OCI-LY7 (cell line): ENCODE measurements at regions not wholly inside any gene's neighbourhood (a gene's known extent, or its start where the extent isn't known, plus 50 kb on each side); places are given as distances from the start of the nearest gene placed in this dataset.
A peak's percentile ranks its signal among the peaks of the same experiment; 100 is the strongest.

ENCODE experiments used
- BruUV-seq: library from RNA; stranded (reverse); fragments of 400-500 nt; replicated peaks from 2 replicates; lab custom pipeline; 2021; lab: Mats Ljungman, UMichigan
- CTCF ChIA-PET: fragments of 300-600 bp; sonication (Branson Sonifier 250); formaldehyde crosslinking; loops from one replicate; lab custom pipeline; 2022; ENCODE audit warnings: antibody characterized with exemption; ENCODE audit not compliant: unreplicated experiment; lab: Charles Lee
- POLR2A ChIA-PET: fragments of 300-600 bp; sonication (Branson Sonifier 250); formaldehyde crosslinking; loops from one replicate; lab custom pipeline; 2022; ENCODE audit warnings: antibody characterized with exemption; lab: Charles Lee
- DNase-seq: peaks from one replicate; pipeline ENCODE4 v3.0.0-alpha.2; 2015; ENCODE audit warnings: low spot score
- H2AFZ ChIP-seq: fragments of 200-600 bp; sonication (generic), shearing (Covaris generic); 2 replicates; pipeline ENCODE4 v1.6.1; 2014; ENCODE audit warnings: mild to moderate bottlenecking, antibody characterized with exemption, low read length, moderate library complexity
- H3K27ac ChIP-seq: fragments of 200-600 bp; sonication (generic); 2 replicates; pipeline ENCODE4 v1.5.1; 2014; ENCODE audit warnings: mixed run types, low read depth, mild to moderate bottlenecking, moderate library complexity, low read length, inconsistent platforms; ENCODE audit not compliant: poor library complexity, severe bottlenecking
- H3K36me3 ChIP-seq: fragments of 200-600 bp; sonication (generic); 2 replicates; pipeline ENCODE4 v1.6.1; 2014; ENCODE audit warnings: mild to moderate bottlenecking, antibody characterized with exemption, low read length, moderate library complexity, mixed read lengths; ENCODE audit not compliant: insufficient read depth
- H3K4me1 ChIP-seq: fragments of 200-600 bp; sonication (generic); 2 replicates; pipeline ENCODE4 v1.5.1; 2014; ENCODE audit warnings: mild to moderate bottlenecking, low read length; ENCODE audit not compliant: insufficient read depth, poor library complexity, severe bottlenecking
- H3K4me2 ChIP-seq: fragments of 200-600 bp; sonication (generic); 2 replicates; pipeline ENCODE4 v1.6.1; 2014; ENCODE audit warnings: mild to moderate bottlenecking, low read length
- H3K4me3 ChIP-seq: fragments of 200-600 bp; sonication (generic); 2 replicates; pipeline ENCODE4 v1.5.1; 2014; ENCODE audit warnings: mild to moderate bottlenecking, low read depth, low read length; ENCODE audit not compliant: poor library complexity, severe bottlenecking
- H3K79me2 ChIP-seq: fragments of 200-600 bp; sonication (generic); 2 replicates; pipeline ENCODE4 v1.6.1; 2016; ENCODE audit warnings: low read depth, mild to moderate bottlenecking, low read length, moderate library complexity, mixed read lengths; ENCODE audit not compliant: insufficient read depth
- H3K9me2 ChIP-seq: fragments of 200-600 bp; sonication (generic); 2 replicates; pipeline ENCODE4 v1.6.1; 2016; ENCODE audit warnings: mild to moderate bottlenecking, low read length, mixed read lengths; ENCODE audit not compliant: insufficient read depth
- H3K9me3 ChIP-seq: fragments of 200-600 bp; sonication (generic); 2 replicates; pipeline ENCODE4 v1.6.1; 2014; ENCODE audit warnings: mild to moderate bottlenecking, mixed run types, low read length, mixed read lengths
- H4K20me1 ChIP-seq: fragments of 200-600 bp; sonication (generic); 2 replicates; pipeline ENCODE4 v1.6.1; 2014; ENCODE audit warnings: mild to moderate bottlenecking, antibody characterized with exemption, low read length, moderate library complexity, mixed read lengths; ENCODE audit not compliant: insufficient read depth
- EZH2phosphoT487 ChIP-seq: fragments of 200-600 bp; sonication (generic); IDR thresholded peaks from 2 replicates; pipeline ENCODE4 v1.6.1; 2018; ENCODE audit warnings: low read depth, borderline replicate concordance, mild to moderate bottlenecking, mixed run types, antibody characterized with exemption, low read length, moderate library complexity, mixed read lengths
- intact Hi-C: fragments of 100-400 bp; cut with micrococcal nuclease; formaldehyde crosslinking; loops from one replicate; pipeline ENCODE4 v1.10.0; 2022; ENCODE audit not compliant: unreplicated experiment
- TF ChIP-seq, protein P1 (sequence below): fragments of 200-600 bp; sonication (generic); conservative IDR thresholded peaks from 2 replicates; pipeline ENCODE4 v1.5.1; 2014; ENCODE audit warnings: mild to moderate bottlenecking, antibody characterized with exemption, low read length, moderate library complexity, mixed read lengths

DNA sequence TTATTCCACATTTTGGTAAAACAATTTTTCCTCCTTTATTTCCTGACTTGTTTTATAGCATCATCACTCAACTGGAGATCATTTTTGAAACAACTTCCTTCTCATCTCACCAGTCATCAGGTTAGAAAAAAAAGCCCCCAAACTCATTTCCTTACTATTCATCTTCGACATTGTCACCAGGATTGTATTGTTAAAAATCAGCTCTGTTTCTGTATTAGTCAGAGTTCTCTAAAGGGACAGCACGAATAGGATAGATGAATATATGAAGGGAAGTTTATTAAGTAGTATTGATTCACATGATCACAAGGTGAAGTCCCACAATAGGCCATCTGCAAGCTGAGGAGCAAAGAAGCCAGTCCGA is 392.6 kb downstream of the FUT8 start:
- ChIA-PET CTCF (no interaction called here), POLR2A (no interaction called here)
- Histone ChIP-seq H3K36me3 (no peaks in the 10 kb centered on the region), H3K9me3 (peaks cover 26% of the 10 kb centered on the region), H4K20me1 (no peaks in the 10 kb centered on the region), H3K4me3 (no peak overlapping the region), H3K79me2 (no peaks in the 10 kb centered on the region), H3K9me2 (no peaks in the 10 kb centered on the region), H3K4me1 (no peaks in the 10 kb centered on the region), H3K27ac (no peak overlapping the region), H2AFZ (no peak overlapping the region), H3K4me2 (no peak overlapping the region)
- BruUV-seq, result no TSS peak
- intact Hi-C loops, result no loop called here
- DNase-seq, result no peak
- TF ChIP-seq EZH2phosphoT487, result no peak
- TF ChIP-seq, protein P1, sequence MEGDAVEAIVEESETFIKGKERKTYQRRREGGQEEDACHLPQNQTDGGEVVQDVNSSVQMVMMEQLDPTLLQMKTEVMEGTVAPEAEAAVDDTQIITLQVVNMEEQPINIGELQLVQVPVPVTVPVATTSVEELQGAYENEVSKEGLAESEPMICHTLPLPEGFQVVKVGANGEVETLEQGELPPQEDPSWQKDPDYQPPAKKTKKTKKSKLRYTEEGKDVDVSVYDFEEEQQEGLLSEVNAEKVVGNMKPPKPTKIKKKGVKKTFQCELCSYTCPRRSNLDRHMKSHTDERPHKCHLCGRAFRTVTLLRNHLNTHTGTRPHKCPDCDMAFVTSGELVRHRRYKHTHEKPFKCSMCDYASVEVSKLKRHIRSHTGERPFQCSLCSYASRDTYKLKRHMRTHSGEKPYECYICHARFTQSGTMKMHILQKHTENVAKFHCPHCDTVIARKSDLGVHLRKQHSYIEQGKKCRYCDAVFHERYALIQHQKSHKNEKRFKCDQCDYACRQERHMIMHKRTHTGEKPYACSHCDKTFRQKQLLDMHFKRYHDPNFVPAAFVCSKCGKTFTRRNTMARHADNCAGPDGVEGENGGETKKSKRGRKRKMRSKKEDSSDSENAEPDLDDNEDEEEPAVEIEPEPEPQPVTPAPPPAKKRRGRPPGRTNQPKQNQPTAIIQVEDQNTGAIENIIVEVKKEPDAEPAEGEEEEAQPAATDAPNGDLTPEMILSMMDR, result no peak

DNA sequence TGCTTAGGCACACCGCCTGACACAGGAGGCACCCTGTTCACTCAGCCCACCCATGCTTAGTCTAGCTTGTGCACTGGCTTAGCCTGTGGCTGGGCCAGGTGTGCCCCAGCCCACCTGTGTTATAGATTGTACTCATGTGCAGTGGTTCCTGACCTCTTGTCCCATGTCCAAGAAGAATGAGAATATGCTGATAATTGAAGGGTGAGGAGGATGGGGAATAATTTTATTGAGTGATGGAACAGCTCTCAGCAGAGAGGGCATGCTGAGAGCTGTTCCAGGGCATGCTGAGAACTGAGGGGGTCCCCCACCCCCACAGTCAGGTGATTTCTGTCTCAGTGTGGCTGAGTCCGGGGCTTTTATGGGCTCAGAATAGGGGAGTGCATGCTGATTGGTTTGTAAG is 395.9 kb downstream of the FUT8 start:
- Histone ChIP-seq H3K4me2 (no peak overlapping the region), H3K36me3 (no peaks in the 10 kb centered on the region), H3K79me2 (no peaks in the 10 kb centered on the region), H4K20me1 (no peaks in the 10 kb centered on the region), H3K9me2 (no peaks in the 10 kb centered on the region), H3K4me3 (no peak overlapping the region), H3K27ac (no peak overlapping the region), H3K9me3 (peaks cover 23% of the 10 kb centered on the region), H3K4me1 (no peaks in the 10 kb centered on the region), H2AFZ (no peak overlapping the region)
- TF ChIP-seq, protein P1, result no peak
- no peak for TF ChIP-seq EZH2phosphoT487
- POLR2A ChIA-PET, result no interaction called here
- intact Hi-C loops, result no loop called here
- CTCF ChIA-PET, result no interaction called here
- peak; percentile 17 for DNase-seq
- no TSS peak for BruUV-seq

DNA sequence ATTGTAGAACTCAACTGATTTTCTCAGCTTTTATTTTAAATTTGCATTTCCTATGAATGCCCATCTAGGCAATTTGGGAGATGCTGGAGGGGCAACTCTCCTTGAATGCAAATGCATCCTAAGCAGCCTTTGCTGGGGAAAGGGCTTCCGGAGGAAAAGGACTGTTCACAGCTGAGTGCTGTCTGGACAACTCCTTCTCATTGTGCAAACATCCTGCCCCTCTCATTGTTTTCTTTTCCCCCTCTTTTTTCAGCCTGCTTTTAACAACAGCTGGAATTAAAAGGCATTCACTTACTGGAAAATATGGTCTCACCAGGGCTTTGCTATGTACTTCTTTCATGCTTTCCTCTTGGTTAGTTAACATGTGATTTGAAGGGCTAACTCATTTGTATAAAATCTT is 397.8 kb downstream of the FUT8 start:
- Histone ChIP-seq H4K20me1 (no peaks in the 10 kb centered on the region), H3K79me2 (no peaks in the 10 kb centered on the region), H3K9me3 (peaks cover 23% of the 10 kb centered on the region), H3K9me2 (no peaks in the 10 kb centered on the region), H3K36me3 (no peaks in the 10 kb centered on the region), H3K27ac (no peak overlapping the region), H3K4me2 (no peak overlapping the region), H2AFZ (no peak overlapping the region), H3K4me3 (no peak overlapping the region), H3K4me1 (no peaks in the 10 kb centered on the region)
- DNase-seq, result no peak
- CTCF ChIA-PET, result no interaction called here
- BruUV-seq, result no TSS peak
- POLR2A ChIA-PET, result no interaction called here
- intact Hi-C loops, result no loop called here
- TF ChIP-seq, protein P1, result no peak
- TF ChIP-seq EZH2phosphoT487, result no peak
